Activated CD4-positive, alpha-beta T cell treated with anti-CD3 and anti-CD28 coated beads for 48 hours (primary cell): ENCODE measurements at regions not wholly inside any gene's neighbourhood (a gene's known extent, or its start where the extent isn't known, plus 50 kb on each side); places are given as distances from the start of the nearest gene placed in this dataset.

Experiments used
- DNase-seq: peaks from one replicate; pipeline ENCODE4 v3.0.0-alpha.2; 2020

GRCh38 chr2:18804536-18804935 lies 215.2 kb upstream of the NT5C1B start:
- DNase-seq, result no peak

DNA sequence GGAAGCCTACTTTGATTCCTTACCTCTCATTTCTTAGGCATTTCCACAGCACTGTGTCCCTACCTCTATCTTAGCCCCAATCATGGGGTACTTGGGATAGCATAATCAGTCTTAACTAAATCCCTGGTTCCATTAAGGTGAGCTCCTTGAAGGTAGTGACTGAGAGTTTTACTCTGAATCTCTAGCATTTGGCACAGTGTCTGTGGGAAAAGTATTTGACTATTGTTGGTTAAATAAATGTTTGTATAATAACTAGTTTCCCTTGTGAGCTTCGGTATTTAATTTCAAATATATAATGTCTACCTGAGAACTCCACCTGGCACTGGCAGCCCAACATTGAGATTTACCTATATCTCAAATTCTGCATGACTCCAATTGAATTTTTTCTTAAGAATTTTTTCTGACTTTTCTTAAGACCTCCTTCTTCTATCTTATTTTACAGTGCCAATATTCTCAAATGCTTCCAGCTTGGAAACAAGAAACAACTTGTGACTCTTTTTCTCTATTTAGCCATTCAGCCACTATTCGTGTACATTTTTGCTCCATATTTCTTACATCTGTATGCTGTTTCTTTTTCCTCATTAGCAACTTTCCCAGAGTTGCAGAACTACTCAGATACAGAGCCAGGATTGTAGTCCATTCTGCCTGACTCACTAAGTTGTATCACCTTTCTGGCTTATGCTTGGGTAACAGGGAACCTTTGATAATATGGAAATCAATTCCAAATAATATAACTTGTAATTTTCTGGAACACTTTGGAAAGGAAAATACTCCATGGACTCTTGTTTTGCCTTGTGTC lies 214.0 kb upstream of the NT5C1B start:
- DNase-seq, result no peak

DNA sequence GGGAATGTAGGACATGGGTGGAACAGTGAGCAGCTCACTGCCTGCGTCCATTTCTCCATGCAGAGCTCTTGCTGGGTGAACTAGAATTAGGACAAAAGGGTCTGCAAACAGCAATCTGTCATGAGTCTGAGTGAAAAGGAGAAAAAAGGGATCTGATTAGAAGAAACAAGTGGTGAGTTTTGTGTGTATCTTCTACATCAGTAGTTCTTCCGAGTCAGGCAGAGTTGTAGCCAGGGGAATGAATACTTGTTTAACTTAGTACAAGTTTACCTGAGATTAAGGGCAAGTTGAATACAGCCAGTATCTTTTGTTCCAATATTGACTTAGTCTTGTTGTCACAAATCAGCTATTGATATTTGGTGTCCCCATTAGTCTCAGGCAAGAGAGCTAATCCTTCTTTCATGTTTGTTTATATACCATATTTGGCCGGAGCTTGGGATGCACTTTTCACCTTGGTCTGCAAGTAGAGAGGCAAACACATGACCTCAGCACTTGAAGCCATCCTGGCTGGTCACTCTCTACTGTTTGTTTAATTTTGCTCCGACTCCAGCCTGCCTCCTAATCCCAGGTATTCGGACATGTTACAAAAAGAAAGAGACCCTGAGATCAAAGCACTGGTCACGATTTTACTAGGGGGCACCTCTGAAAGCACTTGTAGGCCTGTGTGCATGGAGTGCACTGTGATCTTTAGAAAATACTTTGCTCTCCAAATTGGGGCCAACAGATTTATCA lies 211.0 kb upstream of the NT5C1B start:
- DNase-seq, result no peak

DNA sequence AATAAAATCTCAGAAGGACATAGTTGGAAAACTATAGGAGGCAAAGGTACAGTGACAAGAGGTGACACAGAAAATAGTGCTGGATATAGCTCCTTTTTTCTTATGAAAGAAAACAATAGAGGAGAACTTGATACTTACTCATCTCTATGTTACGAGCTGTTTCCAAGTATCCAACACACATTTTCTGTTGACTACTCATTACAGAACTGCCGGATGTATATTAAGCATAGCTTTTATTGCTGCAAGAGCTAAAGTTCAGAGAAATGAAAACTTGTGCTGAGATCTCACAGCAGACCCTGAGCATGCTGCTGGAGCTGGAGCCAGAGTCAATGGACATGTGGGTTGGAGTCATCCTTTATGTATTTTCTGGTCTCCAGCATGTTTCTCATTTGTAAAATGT lies 210.0 kb upstream of the NT5C1B start:
- no peak for DNase-seq

GRCh38 chr2:18797133-18797845 lies 207.9 kb upstream of the NT5C1B start:
- DNase-seq, result no peak

DNA sequence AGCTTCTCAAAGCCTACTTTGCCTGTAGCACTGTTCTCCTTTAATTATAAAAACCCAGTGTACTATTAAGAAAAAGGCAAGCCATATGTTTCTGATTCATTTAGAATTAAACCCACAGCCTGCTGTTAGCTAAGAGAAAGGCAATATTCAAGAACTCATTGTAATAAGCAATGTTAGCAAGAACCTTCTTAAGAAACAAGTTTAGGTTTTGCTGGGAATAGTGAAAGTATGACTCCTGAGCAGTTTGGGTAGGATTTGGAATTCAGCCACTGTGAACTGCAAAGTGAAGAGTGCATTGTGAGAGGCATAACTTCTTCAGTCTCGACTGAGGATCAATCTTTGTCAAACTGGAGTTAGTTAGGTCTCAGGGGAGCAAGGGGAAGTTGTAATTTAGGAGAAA lies 206.5 kb upstream of the NT5C1B start:
- DNase-seq, result no peak

- DNase-seq, result no peak
Observed at GRCh38 chr2:18792684-18793083, 203.3 kb upstream of the NT5C1B start.

GRCh38 chr2:18792226-18792629 lies 202.9 kb upstream of the NT5C1B start:
- DNase-seq, result no peak

DNA sequence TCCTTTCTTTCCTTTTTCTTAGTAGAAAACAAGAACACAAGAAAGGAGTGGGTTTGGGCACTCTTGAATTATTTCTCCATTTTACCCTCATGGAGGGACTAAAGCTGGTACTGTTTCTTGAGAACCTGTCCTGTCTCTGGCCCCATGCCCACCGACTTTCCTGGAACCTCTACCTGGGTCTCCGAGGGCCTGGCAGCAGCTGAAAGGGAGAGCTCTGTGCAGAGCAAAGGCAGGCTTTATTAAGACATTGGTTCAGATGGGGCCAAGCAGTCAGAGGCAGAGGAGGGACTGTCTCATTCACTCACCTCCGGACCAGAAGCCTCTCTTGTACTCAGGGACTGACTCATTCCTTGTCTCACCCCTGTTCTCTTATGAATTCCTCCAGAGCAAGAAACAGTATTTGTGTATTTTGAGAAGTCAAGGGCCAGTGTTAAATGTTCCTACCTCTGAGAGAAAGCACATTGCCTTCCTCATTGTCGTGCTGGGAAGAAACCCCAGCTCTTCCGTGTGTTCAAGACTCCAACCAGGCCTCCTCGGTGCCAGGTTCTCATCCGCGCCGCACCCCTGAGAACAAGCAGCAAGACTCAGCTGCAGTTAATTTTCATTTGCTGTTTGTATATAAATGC lies 201.9 kb upstream of the NT5C1B start:
- DNase-seq, result no peak

GRCh38 chr2:18790509-18791171 lies 201.3 kb upstream of the NT5C1B start:
- no peak for DNase-seq

GRCh38 chr2:18788592-18788991 lies 199.2 kb upstream of the NT5C1B start:
- DNase-seq, result no peak

DNA sequence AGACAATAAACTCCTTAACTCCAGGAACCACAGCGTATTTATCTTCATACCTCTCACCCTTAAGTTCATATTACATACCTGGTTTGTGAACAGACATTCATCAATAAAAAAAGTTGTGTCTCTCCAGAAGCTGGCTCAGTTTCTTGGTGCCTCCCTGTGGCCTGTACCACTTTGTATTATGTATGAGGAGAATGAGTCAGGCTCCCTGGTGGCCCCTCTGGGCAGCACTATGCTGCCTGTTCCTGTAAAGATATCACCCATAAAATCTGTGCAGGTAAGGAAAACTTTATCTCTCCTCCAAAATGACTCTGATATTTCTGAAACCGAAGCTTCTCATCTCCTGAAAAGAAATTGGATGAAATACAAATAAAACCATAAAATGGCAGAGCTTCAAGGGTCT lies 198.4 kb upstream of the NT5C1B start:
- no peak for DNase-seq

- no peak for DNase-seq
Observed at GRCh38 chr2:18784245-18784644, 194.9 kb upstream of the NT5C1B start.

GRCh38 chr2:18781541-18782280 lies 192.3 kb upstream of the NT5C1B start:
- no peak for DNase-seq

- no peak for DNase-seq
Observed at GRCh38 chr2:18777250-18777812, 188.0 kb upstream of the NT5C1B start.

GRCh38 chr2:18771212-18771611 lies 181.8 kb upstream of the NT5C1B start:
- DNase-seq, result no peak

- DNase-seq, result no peak
Observed at GRCh38 chr2:18763338-18763737, 174.0 kb upstream of the NT5C1B start.

GRCh38 chr2:18762667-18763066 lies 173.3 kb upstream of the NT5C1B start:
- DNase-seq, result no peak

GRCh38 chr2:18754286-18754685 lies 164.9 kb upstream of the NT5C1B start:
- DNase-seq, result no peak

GRCh38 chr2:18753722-18754121 lies 164.4 kb upstream of the NT5C1B start:
- no peak for DNase-seq

DNA sequence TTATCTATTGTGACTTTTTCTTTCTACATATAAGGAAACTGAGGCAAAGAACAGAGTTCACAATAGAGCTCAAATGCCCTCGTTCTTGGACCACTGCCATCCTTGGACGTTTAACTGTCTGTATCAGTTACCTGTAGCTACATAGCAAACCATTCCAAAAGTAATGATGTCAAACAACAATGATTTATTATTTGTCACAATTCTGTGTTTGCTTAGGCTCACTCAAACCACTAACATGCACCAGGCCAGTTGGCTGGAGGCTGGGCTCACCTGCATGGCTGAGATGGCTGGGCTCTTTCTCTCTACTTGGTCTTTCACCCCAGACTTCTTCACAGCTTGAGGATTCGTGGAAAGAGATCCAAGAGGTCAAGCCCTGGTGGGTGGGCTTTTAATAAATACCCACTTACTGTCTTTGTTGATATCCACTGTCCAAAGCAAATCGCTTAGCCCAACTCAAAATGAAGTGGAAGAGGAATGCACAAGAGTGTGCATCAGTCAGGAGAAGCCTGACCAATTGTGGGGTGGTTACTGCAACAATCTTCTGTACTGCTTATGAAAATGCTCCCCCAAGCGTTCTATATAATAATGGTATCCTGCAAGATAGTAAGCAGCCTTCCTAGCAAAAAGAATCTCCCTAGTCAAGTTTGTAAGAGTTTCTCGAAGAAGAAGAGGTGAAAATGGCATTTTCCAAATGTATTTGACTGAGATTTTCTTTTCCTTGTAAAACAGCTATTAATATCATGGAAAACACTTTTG lies 163.5 kb upstream of the NT5C1B start:
- DNase-seq, result no peak
